ENCODE measurements at regions not wholly inside any gene's neighbourhood (a gene's known extent, or its start where the extent isn't known, plus 50 kb on each side); places are given as distances from the start of the nearest gene placed in this dataset.

DNA sequence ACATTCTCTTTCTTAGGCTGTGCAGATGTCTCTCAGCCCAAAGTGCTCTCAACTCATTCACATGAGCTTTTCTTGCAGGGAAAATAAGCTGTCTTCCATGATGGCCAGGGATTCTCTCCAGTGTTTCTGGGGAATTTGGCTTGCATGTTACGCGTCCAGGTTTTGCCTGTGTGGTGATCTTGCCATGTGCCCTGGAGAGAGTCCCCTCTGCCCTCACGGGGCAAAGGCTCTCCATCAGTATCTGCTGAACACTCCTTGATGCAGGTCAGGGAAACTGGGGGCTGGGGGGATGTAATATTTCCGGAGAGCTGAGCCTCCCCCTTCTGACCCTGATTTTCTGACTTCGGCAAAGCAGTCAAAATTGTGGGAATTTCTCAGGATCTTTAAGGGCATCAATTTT is 87.6 kb downstream of the ACKR3 start:
- TF ChIP-seq, protein P1, sequence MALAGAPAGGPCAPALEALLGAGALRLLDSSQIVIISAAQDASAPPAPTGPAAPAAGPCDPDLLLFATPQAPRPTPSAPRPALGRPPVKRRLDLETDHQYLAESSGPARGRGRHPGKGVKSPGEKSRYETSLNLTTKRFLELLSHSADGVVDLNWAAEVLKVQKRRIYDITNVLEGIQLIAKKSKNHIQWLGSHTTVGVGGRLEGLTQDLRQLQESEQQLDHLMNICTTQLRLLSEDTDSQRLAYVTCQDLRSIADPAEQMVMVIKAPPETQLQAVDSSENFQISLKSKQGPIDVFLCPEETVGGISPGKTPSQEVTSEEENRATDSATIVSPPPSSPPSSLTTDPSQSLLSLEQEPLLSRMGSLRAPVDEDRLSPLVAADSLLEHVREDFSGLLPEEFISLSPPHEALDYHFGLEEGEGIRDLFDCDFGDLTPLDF (CRISPR knock-in tag; IDR thresholded peaks at IDR 0.05), result no peak
- no peak for TF ChIP-seq ZNF416 (CRISPR knock-in tag; IDR thresholded peaks at IDR 0.05)
- TF ChIP-seq, protein P2, sequence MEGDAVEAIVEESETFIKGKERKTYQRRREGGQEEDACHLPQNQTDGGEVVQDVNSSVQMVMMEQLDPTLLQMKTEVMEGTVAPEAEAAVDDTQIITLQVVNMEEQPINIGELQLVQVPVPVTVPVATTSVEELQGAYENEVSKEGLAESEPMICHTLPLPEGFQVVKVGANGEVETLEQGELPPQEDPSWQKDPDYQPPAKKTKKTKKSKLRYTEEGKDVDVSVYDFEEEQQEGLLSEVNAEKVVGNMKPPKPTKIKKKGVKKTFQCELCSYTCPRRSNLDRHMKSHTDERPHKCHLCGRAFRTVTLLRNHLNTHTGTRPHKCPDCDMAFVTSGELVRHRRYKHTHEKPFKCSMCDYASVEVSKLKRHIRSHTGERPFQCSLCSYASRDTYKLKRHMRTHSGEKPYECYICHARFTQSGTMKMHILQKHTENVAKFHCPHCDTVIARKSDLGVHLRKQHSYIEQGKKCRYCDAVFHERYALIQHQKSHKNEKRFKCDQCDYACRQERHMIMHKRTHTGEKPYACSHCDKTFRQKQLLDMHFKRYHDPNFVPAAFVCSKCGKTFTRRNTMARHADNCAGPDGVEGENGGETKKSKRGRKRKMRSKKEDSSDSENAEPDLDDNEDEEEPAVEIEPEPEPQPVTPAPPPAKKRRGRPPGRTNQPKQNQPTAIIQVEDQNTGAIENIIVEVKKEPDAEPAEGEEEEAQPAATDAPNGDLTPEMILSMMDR (IDR thresholded peaks at IDR 0.05), result no peak
- no peak for TF ChIP-seq PREB (CRISPR knock-in tag; IDR thresholded peaks at IDR 0.05; ENCODE audit: borderline replicate concordance)
- TF ChIP-seq RELA (CRISPR knock-in tag; IDR thresholded peaks at IDR 0.05; ENCODE audit: borderline replicate concordance), result no peak
- no peak for TF ChIP-seq JUN (CRISPR knock-in tag; IDR thresholded peaks at IDR 0.05)
- TF ChIP-seq, protein P3, sequence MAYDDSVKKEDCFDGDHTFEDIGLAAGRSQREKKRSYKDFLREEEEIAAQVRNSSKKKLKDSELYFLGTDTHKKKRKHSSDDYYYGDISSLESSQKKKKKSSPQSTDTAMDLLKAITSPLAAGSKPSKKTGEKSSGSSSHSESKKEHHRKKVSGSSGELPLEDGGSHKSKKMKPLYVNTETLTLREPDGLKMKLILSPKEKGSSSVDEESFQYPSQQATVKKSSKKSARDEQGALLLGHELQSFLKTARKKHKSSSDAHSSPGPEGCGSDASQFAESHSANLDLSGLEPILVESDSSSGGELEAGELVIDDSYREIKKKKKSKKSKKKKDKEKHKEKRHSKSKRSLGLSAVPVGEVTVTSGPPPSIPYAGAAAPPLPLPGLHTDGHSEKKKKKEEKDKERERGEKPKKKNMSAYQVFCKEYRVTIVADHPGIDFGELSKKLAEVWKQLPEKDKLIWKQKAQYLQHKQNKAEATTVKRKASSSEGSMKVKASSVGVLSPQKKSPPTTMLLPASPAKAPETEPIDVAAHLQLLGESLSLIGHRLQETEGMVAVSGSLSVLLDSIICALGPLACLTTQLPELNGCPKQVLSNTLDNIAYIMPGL (CRISPR knock-in tag; IDR thresholded peaks at IDR 0.05), result no peak
